Pancreas (tissue), 10 donors: ENCODE measurements at regions not wholly inside any gene's neighbourhood (a gene's known extent, or its start where the extent isn't known, plus 50 kb on each side); places are given as distances from the start of the nearest gene placed in this dataset.

Experiments
- ATAC-seq, 4 donors: fragments of 200-7000 bp; cut with Tn5 transposase; one replicate each; pipeline versions ENCODE4 v1.8.0 to v1.9.1; 2020; ENCODE audit warnings: mild to moderate bottlenecking in 4 of 4, moderate library complexity in 4 of 4
- DNase-seq, 6 donors: peaks; one replicate each; pipeline ENCODE4 v3.0.0-alpha.2; 2020
- FAIRE-seq: peaks from 2 replicates; lab custom pipeline; 2012; peaks lifted over from hg19 to GRCh38; lab: Jason Lieb, UNC
- H3K27ac ChIP-seq, 4 donors: fragments of 200-600 bp; sonication (generic); 1 replicate in 3 of 4; 2 replicates in 1 of 4; pipeline versions ENCODE4 v1.5.0 to v1.8.0; 2020
- H3K27me3 ChIP-seq, 4 donors: fragments of 200-600 bp; one replicate each; pipeline ENCODE4 v1.8.0; 2021
- H3K36me3 ChIP-seq, 3 donors: fragments of 200-600 bp; sonication (generic) in 1 of 3; one replicate each; pipeline versions ENCODE4 v1.5.0 to v1.8.0; 2020 to 2021
- H3K4me1 ChIP-seq, 3 donors: fragments of 200-600 bp; one replicate each; pipeline ENCODE4 v1.8.0; 2021
- H3K4me3 ChIP-seq, 4 donors: fragments of 200-600 bp; sonication (generic) in 2 of 4; one replicate each; pipeline versions ENCODE4 v1.5.0 to v1.8.0; 2020 to 2021
- H3K9me3 ChIP-seq, 4 donors: fragments of 200-600 bp; one replicate each; pipeline ENCODE4 v1.8.0; 2021
- WGBS, 2 donors: extraction: QIAGEN DNeasy Blood & Tissue Kit; methylation state at CpG; one replicate each; pipeline ENCODE4 v1.1.7; 2013; 5-methylcytosine and 5-hydroxymethylcytosine counted together
- intact Hi-C, 3 donors: fragments of 100-400 bp; cut with DNase I; formaldehyde crosslinking; loops; one replicate each; pipeline versions ENCODE4 v1.11.1 to v1.14.2; 2022
- TF ChIP-seq, protein P1 (sequence below), 4 donors: fragments of 200-600 bp; sonication (generic) in 3 of 4; IDR thresholded peaks; one replicate each; pipeline versions ENCODE4 v1.5.0 to v1.8.0; 2021; ENCODE audit warnings: antibody characterized with exemption in 4 of 4
- donor health status: healthy with polysubstance abuse.
- donor health status: DM: no; HTN: no; CAD: no; lungs with moderate emphysema.
- donor health status: DM: no; HTN: no; CAD: no.
- donor health status: control.
- donor health status: control.
- donor health status: Bipolar disorder and iron deficiency.
- donor health status: DM: yes; HTN: yes; CAD: no.
- donor health status: DM: no; HTN: no; CAD: no.
- donor health status: DM: no; HTN: no; CAD: no.
- donor health status: DM: yes; HTN: yes; CAD: no.

DNA sequence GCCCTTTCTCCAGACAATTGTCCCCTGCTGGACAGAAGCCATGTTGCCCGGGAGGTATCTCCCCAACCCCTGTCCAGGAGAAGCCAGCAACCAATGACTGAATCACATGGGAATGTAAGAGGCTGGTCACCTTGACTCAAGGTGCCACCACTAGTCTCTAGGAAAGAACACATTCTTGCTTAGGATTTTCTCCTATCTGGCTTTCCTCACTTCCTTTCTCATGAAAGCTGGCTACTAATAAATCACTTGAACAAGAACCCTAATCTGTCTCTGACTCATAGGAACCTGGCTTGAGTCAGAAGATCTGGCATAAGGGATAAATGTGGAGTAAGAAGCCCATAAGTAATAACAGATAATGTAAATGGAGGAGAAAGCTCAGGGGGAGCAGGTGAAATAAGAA, 101.4 kb upstream of the C11orf87 start:
- intact Hi-C loops, result no loop called here
- Histone ChIP-seq H3K27me3 (no peaks in the 10 kb centered on the region), H3K9me3 (no peaks in the 10 kb centered on the region), H3K27ac (no peak overlapping the region), H3K4me1 (no peaks in the 10 kb centered on the region), H3K36me3 (no peaks in the 10 kb centered on the region), H3K4me3 (no peak overlapping the region)
- DNase-seq (no peak), ATAC-seq (no peak), FAIRE-seq (no peak)
- TF ChIP-seq, protein P1, sequence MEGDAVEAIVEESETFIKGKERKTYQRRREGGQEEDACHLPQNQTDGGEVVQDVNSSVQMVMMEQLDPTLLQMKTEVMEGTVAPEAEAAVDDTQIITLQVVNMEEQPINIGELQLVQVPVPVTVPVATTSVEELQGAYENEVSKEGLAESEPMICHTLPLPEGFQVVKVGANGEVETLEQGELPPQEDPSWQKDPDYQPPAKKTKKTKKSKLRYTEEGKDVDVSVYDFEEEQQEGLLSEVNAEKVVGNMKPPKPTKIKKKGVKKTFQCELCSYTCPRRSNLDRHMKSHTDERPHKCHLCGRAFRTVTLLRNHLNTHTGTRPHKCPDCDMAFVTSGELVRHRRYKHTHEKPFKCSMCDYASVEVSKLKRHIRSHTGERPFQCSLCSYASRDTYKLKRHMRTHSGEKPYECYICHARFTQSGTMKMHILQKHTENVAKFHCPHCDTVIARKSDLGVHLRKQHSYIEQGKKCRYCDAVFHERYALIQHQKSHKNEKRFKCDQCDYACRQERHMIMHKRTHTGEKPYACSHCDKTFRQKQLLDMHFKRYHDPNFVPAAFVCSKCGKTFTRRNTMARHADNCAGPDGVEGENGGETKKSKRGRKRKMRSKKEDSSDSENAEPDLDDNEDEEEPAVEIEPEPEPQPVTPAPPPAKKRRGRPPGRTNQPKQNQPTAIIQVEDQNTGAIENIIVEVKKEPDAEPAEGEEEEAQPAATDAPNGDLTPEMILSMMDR (IDR thresholded peaks at IDR 0.05), result no peak
- 31 to 60% methylated on average over 1 of the region's 1 CpG for WGBS, 2 donors

DNA sequence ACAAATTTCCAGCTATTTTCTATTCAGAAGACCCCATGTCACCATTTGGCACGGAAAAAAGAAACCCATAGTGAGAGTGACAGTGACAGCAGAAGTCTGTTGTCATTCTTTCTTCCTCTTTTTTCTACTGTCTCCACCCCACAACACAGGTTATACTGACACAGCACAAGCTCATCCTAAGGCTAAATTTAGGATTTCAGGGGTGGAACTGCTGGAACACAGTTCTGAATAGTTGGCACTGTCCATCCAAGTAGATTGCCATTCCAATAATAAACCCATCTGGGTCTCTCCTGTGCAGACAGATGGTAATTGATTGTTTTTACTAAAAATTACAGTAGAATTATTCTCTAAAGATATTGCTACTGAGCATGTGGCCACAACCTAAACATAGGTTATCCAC, 95.2 kb upstream of the C11orf87 start:
- H3K9me3 ChIP-seq, result no peaks in the 10 kb centered on the region
- H3K4me1 ChIP-seq, result no peaks in the 10 kb centered on the region
- H3K36me3 ChIP-seq, result no peaks in the 10 kb centered on the region
- DNase-seq, result no peak
- no peaks in the 10 kb centered on the region for H3K27me3 ChIP-seq
- no peak overlapping the region for H3K27ac ChIP-seq
- FAIRE-seq, result no peak
- no peak for ATAC-seq
- TF ChIP-seq, protein P1 (IDR thresholded peaks at IDR 0.05), result no peak
- intact Hi-C loops, result no loop called here
- 50 to 51% methylated on average over 1 of the region's 1 CpG for WGBS, 2 donors
- no peak overlapping the region for H3K4me3 ChIP-seq

DNA sequence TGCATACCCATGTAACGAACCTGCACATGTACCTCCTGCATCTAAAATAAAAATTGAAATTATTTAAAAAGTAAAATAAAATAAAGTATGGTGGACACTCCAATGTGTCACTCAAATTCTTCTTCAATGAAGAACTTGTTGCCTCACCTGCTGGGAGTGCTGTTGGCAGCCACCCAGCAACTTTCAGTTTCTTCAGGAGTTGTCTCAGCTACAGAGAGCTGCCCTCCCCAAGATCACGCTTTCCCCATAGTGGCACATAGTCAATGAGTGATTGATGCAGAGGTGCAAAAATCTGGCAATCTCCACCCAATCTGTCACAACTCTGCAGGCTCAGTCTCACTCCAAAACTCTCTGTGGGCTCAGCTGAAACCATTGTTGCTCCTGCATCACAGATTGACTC, 92.3 kb upstream of the C11orf87 start:
- DNase-seq (no peak), FAIRE-seq (no peak), ATAC-seq (no peak)
- TF ChIP-seq, protein P1 (IDR thresholded peaks at IDR 0.05), result no peak
- Histone ChIP-seq H3K4me1 (no peaks in the 10 kb centered on the region), H3K9me3 (no peaks in the 10 kb centered on the region), H3K27ac (no peak overlapping the region), H3K36me3 (no peaks in the 10 kb centered on the region), H3K27me3 (no peaks in the 10 kb centered on the region), H3K4me3 (no peak overlapping the region)
- intact Hi-C loops, result no loop called here
- 64 to 73% methylated on average over 2 of the region's 2 CpGs for WGBS, 2 donors

DNA sequence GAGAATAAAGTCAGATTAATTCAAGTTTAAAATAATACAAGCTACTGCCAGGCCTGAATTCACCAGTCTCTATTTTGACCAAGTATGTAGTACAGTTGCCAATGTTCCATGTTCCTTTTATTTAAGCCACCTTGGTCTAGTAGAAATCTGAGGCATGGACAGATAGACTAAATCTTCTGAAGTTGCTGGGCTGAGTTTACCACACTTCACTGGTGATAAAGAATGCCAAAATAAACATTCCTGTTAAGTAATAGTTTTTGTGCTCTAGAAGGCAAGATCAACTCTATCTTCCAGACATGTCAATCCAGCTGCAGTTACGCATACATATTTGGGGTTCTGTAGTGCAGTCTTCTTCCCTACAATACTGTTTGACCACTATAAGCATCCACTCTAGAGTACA, 83.9 kb upstream of the C11orf87 start:
- WGBS, 2 donors, result 82% methylated on average over 1 of the region's 1 CpG
- H3K4me3 ChIP-seq, result no peak overlapping the region
- DNase-seq, result no peak
- H3K36me3 ChIP-seq, result no peaks in the 10 kb centered on the region
- no peaks in the 10 kb centered on the region for H3K27me3 ChIP-seq
- TF ChIP-seq, protein P1 (IDR thresholded peaks at IDR 0.05), result no peak
- intact Hi-C loops, result no loop called here
- FAIRE-seq, result no peak
- no peak overlapping the region for H3K27ac ChIP-seq
- no peaks in the 10 kb centered on the region for H3K9me3 ChIP-seq
- H3K4me1 ChIP-seq, result no peaks in the 10 kb centered on the region
- ATAC-seq, result no peak

DNA sequence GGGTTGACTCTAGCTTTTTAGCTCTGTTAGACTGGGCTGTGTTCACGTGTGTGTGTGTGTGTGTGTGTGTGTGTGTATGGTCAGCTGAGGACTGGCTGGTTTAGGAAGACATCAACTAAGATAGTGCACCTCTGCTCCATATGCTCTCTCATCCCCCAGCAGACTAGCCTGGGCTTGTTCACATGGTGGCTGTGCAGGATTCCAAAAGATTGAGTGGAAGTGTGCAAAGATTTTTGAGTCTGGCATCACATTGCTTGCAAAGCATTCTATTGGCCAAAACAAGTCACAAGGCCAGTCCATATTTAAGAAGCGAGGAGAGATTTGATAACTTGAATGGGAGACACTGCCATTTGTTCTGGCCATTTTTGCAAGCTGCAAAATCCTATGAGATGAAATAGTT, 79.7 kb upstream of the C11orf87 start:
- DNase-seq (no peak), ATAC-seq (no peak), FAIRE-seq (no peak)
- TF ChIP-seq, protein P1 (IDR thresholded peaks at IDR 0.05), result no peak
- Histone ChIP-seq H3K9me3 (no peaks in the 10 kb centered on the region), H3K4me1 (no peaks in the 10 kb centered on the region), H3K27ac (no peak overlapping the region), H3K36me3 (no peaks in the 10 kb centered on the region), H3K27me3 (no peaks in the 10 kb centered on the region), H3K4me3 (no peak overlapping the region)
- intact Hi-C loops, result no loop called here
- WGBS, 2 donors, result 50 to 55% methylated on average over 2 of the region's 2 CpGs
